ENCODE measurements at regions not wholly inside any gene's neighbourhood (a gene's known extent, or its start where the extent isn't known, plus 50 kb on each side); places are given as distances from the start of the nearest gene placed in this dataset.

DNA sequence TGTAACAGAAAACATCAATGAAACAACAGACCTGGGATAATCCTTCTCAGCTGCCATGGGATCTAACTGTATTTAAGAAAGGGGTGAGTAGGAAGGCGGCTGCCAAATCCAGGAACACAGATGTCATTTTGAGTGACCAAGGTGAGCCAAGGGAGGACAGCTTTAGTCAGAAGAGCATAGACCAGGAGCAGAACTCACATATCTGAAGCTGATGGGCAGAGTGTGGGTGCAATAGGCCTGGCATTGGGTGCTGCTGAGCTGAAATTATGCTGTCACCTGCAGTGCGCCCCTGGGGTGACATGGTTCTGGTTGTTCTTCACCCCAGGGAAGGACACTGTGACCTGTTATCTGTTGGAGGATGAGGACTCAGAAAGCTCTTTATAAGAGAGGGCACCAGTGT, 88.9 kb upstream of the TOP3B start:
- no peak for DNase-seq (ENCODE audit: low read depth)
- TF ChIP-seq, protein P1, sequence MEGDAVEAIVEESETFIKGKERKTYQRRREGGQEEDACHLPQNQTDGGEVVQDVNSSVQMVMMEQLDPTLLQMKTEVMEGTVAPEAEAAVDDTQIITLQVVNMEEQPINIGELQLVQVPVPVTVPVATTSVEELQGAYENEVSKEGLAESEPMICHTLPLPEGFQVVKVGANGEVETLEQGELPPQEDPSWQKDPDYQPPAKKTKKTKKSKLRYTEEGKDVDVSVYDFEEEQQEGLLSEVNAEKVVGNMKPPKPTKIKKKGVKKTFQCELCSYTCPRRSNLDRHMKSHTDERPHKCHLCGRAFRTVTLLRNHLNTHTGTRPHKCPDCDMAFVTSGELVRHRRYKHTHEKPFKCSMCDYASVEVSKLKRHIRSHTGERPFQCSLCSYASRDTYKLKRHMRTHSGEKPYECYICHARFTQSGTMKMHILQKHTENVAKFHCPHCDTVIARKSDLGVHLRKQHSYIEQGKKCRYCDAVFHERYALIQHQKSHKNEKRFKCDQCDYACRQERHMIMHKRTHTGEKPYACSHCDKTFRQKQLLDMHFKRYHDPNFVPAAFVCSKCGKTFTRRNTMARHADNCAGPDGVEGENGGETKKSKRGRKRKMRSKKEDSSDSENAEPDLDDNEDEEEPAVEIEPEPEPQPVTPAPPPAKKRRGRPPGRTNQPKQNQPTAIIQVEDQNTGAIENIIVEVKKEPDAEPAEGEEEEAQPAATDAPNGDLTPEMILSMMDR (IDR thresholded peaks at IDR 0.05; ENCODE audit: insufficient read depth, low read depth, low read length, missing control alignments) = no peak
- H3K4me3 ChIP-seq (ENCODE audit: low read depth, low read length) = no peak overlapping the region

DNA sequence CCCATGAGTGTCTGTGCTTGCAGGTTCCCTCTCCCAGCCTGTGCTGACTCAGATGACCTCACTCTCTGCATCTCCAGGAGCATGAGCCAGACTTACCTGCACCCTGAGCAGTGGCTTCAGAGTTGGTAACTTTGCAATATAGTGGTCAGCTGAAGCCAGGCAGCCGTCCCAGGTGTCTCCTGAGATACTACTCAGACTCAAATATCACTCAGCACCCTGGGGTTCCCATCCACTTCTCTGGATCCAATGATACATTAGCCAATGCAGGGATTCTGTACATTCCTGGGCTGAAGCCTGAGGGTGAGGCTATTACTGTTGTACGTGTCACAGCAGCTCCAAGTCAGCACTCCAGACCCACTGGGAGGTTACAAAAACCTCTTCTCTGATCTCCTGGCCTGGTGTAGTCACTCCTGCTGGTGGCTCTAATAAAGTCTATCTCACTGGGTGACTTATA, 87.8 kb upstream of the TOP3B start:
- DNase-seq (ENCODE audit: low read depth) = no peak
- TF ChIP-seq, protein P1 (IDR thresholded peaks at IDR 0.05; ENCODE audit: insufficient read depth, low read depth, low read length, missing control alignments) = no peak
- no peak overlapping the region for H3K4me3 ChIP-seq (ENCODE audit: low read depth, low read length)

DNA sequence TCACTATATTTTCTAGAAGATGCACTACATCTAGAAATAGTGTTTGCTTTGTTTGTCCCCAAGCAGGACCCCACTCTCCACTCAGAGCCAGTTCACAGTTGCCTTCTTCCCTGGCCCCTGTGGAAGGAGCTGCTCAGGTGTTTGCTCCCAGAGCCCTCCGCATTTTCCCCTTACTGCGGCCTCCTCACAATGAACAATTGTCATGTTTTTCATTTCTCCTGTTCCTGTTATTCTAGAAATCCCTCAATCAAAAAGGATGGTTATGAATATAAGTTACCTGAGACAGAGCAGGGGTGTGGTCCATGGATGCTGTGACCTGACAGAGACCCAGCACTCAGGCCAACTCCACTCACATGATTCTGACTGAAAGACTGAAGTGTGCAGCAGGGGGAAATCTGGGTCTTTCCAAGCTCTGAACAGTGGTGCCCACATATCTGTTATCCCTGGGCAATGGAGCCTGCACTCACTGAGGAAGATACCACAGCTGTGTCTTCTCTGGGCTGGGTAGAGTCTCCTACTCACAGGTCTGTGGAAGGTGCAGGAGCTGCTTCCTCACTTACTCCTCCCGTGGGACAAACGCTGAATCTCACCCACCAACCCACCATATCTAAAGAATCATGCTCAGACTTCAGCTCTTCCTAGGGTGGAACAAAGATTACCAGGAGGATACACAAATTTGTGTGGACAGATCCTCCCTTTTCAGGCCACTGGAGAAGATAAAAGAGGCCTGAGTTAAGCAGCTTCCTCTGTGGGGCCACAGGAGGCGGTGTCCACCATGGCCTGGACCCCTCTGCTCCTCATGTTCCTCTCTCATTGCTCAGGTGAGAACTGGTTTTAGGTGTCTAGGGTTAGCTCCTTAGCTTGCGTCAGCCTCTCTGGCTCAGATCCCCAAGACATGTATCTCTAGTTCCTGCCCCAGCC, 87.1 kb upstream of the TOP3B start:
- TF ChIP-seq, protein P1 (IDR thresholded peaks at IDR 0.05; ENCODE audit: insufficient read depth, low read depth, low read length, missing control alignments) = no peak
- H3K4me3 ChIP-seq (ENCODE audit: low read depth, low read length) = no peak overlapping the region
- peak; percentile 11 for DNase-seq (ENCODE audit: low read depth)

DNA sequence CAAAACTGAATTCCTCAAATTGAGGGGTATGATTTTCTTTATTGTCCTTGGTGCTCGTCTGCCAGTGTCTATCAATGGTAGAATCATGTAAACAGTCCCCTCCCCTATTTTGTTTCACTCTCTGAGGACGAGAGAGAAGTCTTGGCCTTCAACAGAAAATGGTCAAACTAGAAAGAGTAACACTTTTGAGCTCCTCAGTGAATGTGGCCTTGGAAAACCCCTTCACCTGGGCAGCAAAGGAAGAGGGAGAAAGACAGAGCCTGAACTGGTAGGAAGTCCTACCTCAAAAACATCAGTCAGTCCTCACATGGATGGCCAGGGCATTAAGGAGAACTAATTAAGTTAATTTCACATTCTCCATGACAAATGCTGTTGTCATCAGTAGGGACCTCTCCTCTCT, 86.1 kb upstream of the TOP3B start:
- TF ChIP-seq, protein P1 (IDR thresholded peaks at IDR 0.05; ENCODE audit: insufficient read depth, low read depth, low read length, missing control alignments) = no peak

DNA sequence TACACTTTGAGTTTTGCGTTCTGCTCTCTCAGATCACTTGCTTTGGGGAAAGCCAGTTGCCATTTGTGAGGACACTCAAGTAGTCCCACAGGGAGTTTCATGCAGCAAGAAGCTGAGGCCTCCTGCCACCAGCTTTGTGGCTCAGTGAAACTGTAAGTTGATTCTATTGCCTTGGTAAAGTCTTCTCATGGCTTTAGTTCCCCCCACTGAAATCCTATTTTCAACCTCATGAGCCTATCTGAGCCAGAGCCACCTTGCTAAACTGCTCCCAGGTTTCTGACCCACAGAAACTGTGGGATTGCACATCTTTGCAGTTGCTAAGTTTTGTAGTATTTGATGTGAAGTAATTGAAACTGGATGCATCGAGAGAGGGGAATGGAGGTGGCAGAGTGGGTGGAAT, 85.4 kb upstream of the TOP3B start:
- DNase-seq (ENCODE audit: low read depth) = peak; percentile 43
- no peak overlapping the region for H3K4me3 ChIP-seq (ENCODE audit: low read depth, low read length)
- TF ChIP-seq, protein P1 (IDR thresholded peaks at IDR 0.05; ENCODE audit: insufficient read depth, low read depth, low read length, missing control alignments) = no peak

More for the DNA sequence above, 86.1 kb upstream of the TOP3B start:
- H3K4me3 ChIP-seq (ENCODE audit: low read depth, low read length) = no peak overlapping the region
- peak; percentile 18 for DNase-seq (ENCODE audit: low read depth)

DNA sequence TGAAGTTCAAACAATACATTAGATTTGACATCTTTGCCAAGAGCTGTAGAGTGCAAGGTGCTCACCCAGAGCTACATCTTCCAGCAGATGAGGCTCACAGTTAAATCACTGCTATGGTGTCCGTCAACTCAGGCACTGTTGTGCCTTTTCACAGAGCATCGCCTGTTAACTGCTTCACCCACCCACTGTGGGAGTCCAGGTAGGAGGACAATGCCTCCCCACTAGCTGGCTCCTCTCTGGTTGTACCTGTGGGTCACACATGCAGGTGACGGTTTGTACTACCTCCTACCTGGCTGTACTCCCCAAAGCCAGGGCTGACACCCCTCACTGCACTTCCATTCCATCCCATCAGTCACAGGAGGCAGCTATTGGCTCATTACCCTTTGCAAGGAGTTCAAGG, 84.6 kb upstream of the TOP3B start:
- DNase-seq (ENCODE audit: low read depth) = no peak
- no peak overlapping the region for H3K4me3 ChIP-seq (ENCODE audit: low read depth, low read length)
- TF ChIP-seq, protein P1 (IDR thresholded peaks at IDR 0.05; ENCODE audit: insufficient read depth, low read depth, low read length, missing control alignments) = no peak

Measured in GM12865 (cell line).